Progenitor cell of endocrine pancreas (in vitro differentiated cells): ENCODE measurements at regions not wholly inside any gene's neighbourhood (a gene's known extent, or its start where the extent isn't known, plus 50 kb on each side); places are given as distances from the start of the nearest gene placed in this dataset.

ENCODE experiments used
- DNase-seq: peaks from one replicate; pipeline ENCODE4 v3.0.0; 2021; ENCODE audit warnings: low spot score; ENCODE audit not compliant: unreplicated experiment
- H3K27ac Mint-ChIP-seq: 2 replicates; pipeline ENCODE4 v1.8.0; 2021; ENCODE audit warnings: mild to moderate bottlenecking, moderate library complexity, mixed read lengths
- H3K27me3 Mint-ChIP-seq: 2 replicates; pipeline ENCODE4 v1.8.0; 2021; ENCODE audit warnings: mixed read lengths
- H3K36me3 Mint-ChIP-seq: 2 replicates; pipeline ENCODE4 v1.8.0; 2022; ENCODE audit warnings: mixed read lengths; ENCODE audit not compliant: insufficient read depth
- H3K4me1 Mint-ChIP-seq: 2 replicates; pipeline ENCODE4 v1.8.0; 2021; ENCODE audit warnings: low read depth, mixed read lengths
- H3K4me3 Mint-ChIP-seq: 2 replicates; pipeline ENCODE4 v1.8.0; 2021; ENCODE audit warnings: low read depth, mild to moderate bottlenecking, moderate library complexity, mixed read lengths
- H3K9me3 Mint-ChIP-seq: 2 replicates; pipeline ENCODE4 v1.8.0; 2021; ENCODE audit warnings: low read depth, mixed read lengths
- CTCF ChIP-seq: fragments of 200-600 bp; sonication (generic); IDR thresholded peaks from one replicate; pipeline ENCODE4 v1.5.0; 2021; ENCODE audit warnings: antibody characterized with exemption, mild to moderate bottlenecking; ENCODE audit not compliant: unreplicated experiment

GRCh38 chr11:130645164-130645842 lies 196.9 kb downstream of the ADAMTS15 start:
- Mint-ChIP-seq H3K27me3 (peaks cover 8% of the 10 kb centered on the region), H3K27ac (no peak overlapping the region), H3K4me1 (no peaks in the 10 kb centered on the region), H3K4me3 (no peak overlapping the region), H3K36me3 (no peaks in the 10 kb centered on the region), H3K9me3 (no peaks in the 10 kb centered on the region)
- no peak for TF ChIP-seq CTCF
- no peak for DNase-seq

- no peaks in the 10 kb centered on the region for H3K4me1 Mint-ChIP-seq
- TF ChIP-seq CTCF = no peak
- DNase-seq = no peak
- peaks cover 8% of the 10 kb centered on the region for H3K27me3 Mint-ChIP-seq
- no peaks in the 10 kb centered on the region for H3K36me3 Mint-ChIP-seq
- no peak overlapping the region for H3K27ac Mint-ChIP-seq
- no peaks in the 10 kb centered on the region for H3K9me3 Mint-ChIP-seq
- no peak overlapping the region for H3K4me3 Mint-ChIP-seq
Observed at GRCh38 chr11:130645843-130646197, 197.4 kb downstream of the ADAMTS15 start.

GRCh38 chr11:130646881-130647280 lies 198.4 kb downstream of the ADAMTS15 start:
- Mint-ChIP-seq H3K4me1 (no peaks in the 10 kb centered on the region), H3K36me3 (no peaks in the 10 kb centered on the region), H3K27ac (no peak overlapping the region), H3K27me3 (peaks cover 8% of the 10 kb centered on the region), H3K9me3 (no peaks in the 10 kb centered on the region), H3K4me3 (no peak overlapping the region)
- no peak for DNase-seq
- TF ChIP-seq CTCF = no peak

GRCh38 chr11:130647371-130647770 lies 198.9 kb downstream of the ADAMTS15 start:
- H3K27me3 Mint-ChIP-seq = peaks cover 8% of the 10 kb centered on the region
- no peaks in the 10 kb centered on the region for H3K36me3 Mint-ChIP-seq
- no peak for DNase-seq
- no peaks in the 10 kb centered on the region for H3K4me1 Mint-ChIP-seq
- H3K27ac Mint-ChIP-seq = no peak overlapping the region
- no peak overlapping the region for H3K4me3 Mint-ChIP-seq
- no peak for TF ChIP-seq CTCF
- H3K9me3 Mint-ChIP-seq = no peaks in the 10 kb centered on the region

- H3K4me3 Mint-ChIP-seq = no peak overlapping the region
- H3K27ac Mint-ChIP-seq = no peak overlapping the region
- H3K9me3 Mint-ChIP-seq = no peaks in the 10 kb centered on the region
- no peak for DNase-seq
- TF ChIP-seq CTCF = no peak
- no peaks in the 10 kb centered on the region for H3K4me1 Mint-ChIP-seq
- H3K36me3 Mint-ChIP-seq = no peaks in the 10 kb centered on the region
- peaks cover 4% of the 10 kb centered on the region for H3K27me3 Mint-ChIP-seq
Observed at GRCh38 chr11:130649801-130650200, 201.4 kb downstream of the ADAMTS15 start.
